ENCODE measurements at regions not wholly inside any gene's neighbourhood (a gene's known extent, or its start where the extent isn't known, plus 50 kb on each side); places are given as distances from the start of the nearest gene placed in this dataset.

- H3K4me1 Mint-ChIP-seq: no peaks in the 10 kb centered on the region
- H3K4me3 Mint-ChIP-seq: no peak overlapping the region
- POLR2A ChIA-PET: no interaction called here
- no peaks in the 10 kb centered on the region for H3K27me3 Mint-ChIP-seq
- ATAC-seq: no peak
- DNase-seq: no peak
- H3K9me3 Mint-ChIP-seq: peaks cover 0 to 19% (median 4%) of the 10 kb centered on the region in 9 donors
- H3K36me3 Mint-ChIP-seq: peaks cover 0 to 15% (median 0%) of the 10 kb centered on the region in 3 donors
- no peak overlapping the region for H3K27ac Mint-ChIP-seq
Measured at GRCh38 chr2:156006721-156007618, 325.6 kb downstream of the NR4A2 start.

- Mint-ChIP-seq H3K9me3 (peaks cover 0 to 17% (median 3%) of the 10 kb centered on the region in 9 donors), H3K4me3 (no peak overlapping the region), H3K27me3 (no peaks in the 10 kb centered on the region), H3K27ac (no peak overlapping the region), H3K4me1 (no peaks in the 10 kb centered on the region), H3K36me3 (peaks cover 0 to 14% (median 0%) of the 10 kb centered on the region in 3 donors)
- DNase-seq (no peak), ATAC-seq (no peak)
- POLR2A ChIA-PET: no interaction called here
Measured at GRCh38 chr2:156005999-156006712, 326.4 kb downstream of the NR4A2 start.

GRCh38 chr2:156005531-156005930 lies 327.0 kb downstream of the NR4A2 start:
- H3K4me3 Mint-ChIP-seq: no peak overlapping the region
- H3K4me1 Mint-ChIP-seq: no peaks in the 10 kb centered on the region
- ATAC-seq (no peak), DNase-seq (no peak)
- peaks cover 0 to 15% (median 0%) of the 10 kb centered on the region in 9 donors for H3K9me3 Mint-ChIP-seq
- H3K27ac Mint-ChIP-seq: no peak overlapping the region
- H3K36me3 Mint-ChIP-seq: peaks cover 0 to 10% (median 0%) of the 10 kb centered on the region in 3 donors
- H3K27me3 Mint-ChIP-seq: peaks cover 0 to 1% (median 0%) of the 10 kb centered on the region in 5 donors
- POLR2A ChIA-PET: no interaction called here

GRCh38 chr2:156004459-156004858 lies 328.1 kb downstream of the NR4A2 start:
- Mint-ChIP-seq H3K36me3 (peaks cover 0 to 3% (median 0%) of the 10 kb centered on the region in 3 donors), H3K4me3 (no peak overlapping the region), H3K9me3 (peaks cover 0 to 4% (median 0%) of the 10 kb centered on the region in 9 donors), H3K27ac (no peak overlapping the region), H3K4me1 (no peaks in the 10 kb centered on the region), H3K27me3 (peaks cover 0 to 1% (median 0%) of the 10 kb centered on the region in 5 donors)
- no peak for ATAC-seq
- POLR2A ChIA-PET: no interaction called here
- DNase-seq: no peak

GRCh38 chr2:156003780-156004179 lies 328.7 kb downstream of the NR4A2 start:
- peaks cover 0 to 1% (median 0%) of the 10 kb centered on the region in 5 donors for H3K27me3 Mint-ChIP-seq
- DNase-seq: no peak
- no peaks in the 10 kb centered on the region for H3K9me3 Mint-ChIP-seq
- ATAC-seq: no peak
- POLR2A ChIA-PET: no interaction called here
- H3K4me3 Mint-ChIP-seq: no peak overlapping the region
- H3K4me1 Mint-ChIP-seq: no peaks in the 10 kb centered on the region
- no peaks in the 10 kb centered on the region for H3K36me3 Mint-ChIP-seq
- no peak overlapping the region for H3K27ac Mint-ChIP-seq

GRCh38 chr2:156001851-156002250 lies 330.7 kb downstream of the NR4A2 start:
- DNase-seq (no peak), ATAC-seq (no peak)
- POLR2A ChIA-PET: no interaction called here
- H3K4me1 Mint-ChIP-seq: no peaks in the 10 kb centered on the region
- no peak overlapping the region for H3K4me3 Mint-ChIP-seq
- H3K9me3 Mint-ChIP-seq: no peaks in the 10 kb centered on the region
- peaks cover 0 to 1% (median 0%) of the 10 kb centered on the region in 5 donors for H3K27me3 Mint-ChIP-seq
- no peak overlapping the region for H3K27ac Mint-ChIP-seq
- no peaks in the 10 kb centered on the region for H3K36me3 Mint-ChIP-seq

GRCh38 chr2:155997538-155997937 lies 335.0 kb downstream of the NR4A2 start:
- POLR2A ChIA-PET: no interaction called here
- Mint-ChIP-seq H3K9me3 (peaks cover 0 to 10% (median 4%) of the 10 kb centered on the region in 9 donors), H3K36me3 (no peaks in the 10 kb centered on the region), H3K27me3 (peaks cover 0 to 5% (median 0%) of the 10 kb centered on the region in 5 donors), H3K4me3 (no peak overlapping the region), H3K27ac (no peak overlapping the region), H3K4me1 (no peaks in the 10 kb centered on the region)
- ATAC-seq (no peak), DNase-seq (no peak)

GRCh38 chr2:155994315-155994714 lies 338.2 kb downstream of the NR4A2 start:
- no peaks in the 10 kb centered on the region for H3K36me3 Mint-ChIP-seq
- no peak for ATAC-seq
- no peaks in the 10 kb centered on the region for H3K4me1 Mint-ChIP-seq
- peaks cover 0 to 10% (median 4%) of the 10 kb centered on the region in 9 donors for H3K9me3 Mint-ChIP-seq
- peaks cover 0 to 5% (median 0%) of the 10 kb centered on the region in 5 donors for H3K27me3 Mint-ChIP-seq
- no peak for DNase-seq
- H3K27ac Mint-ChIP-seq: no peak overlapping the region
- POLR2A ChIA-PET: no interaction called here
- H3K4me3 Mint-ChIP-seq: no peak overlapping the region

- ATAC-seq: no peak
- no peaks in the 10 kb centered on the region for H3K9me3 Mint-ChIP-seq
- H3K36me3 Mint-ChIP-seq: no peaks in the 10 kb centered on the region
Measured at GRCh38 chr2:155983845-155984244, 348.7 kb downstream of the NR4A2 start.

GRCh38 chr2:155982135-155982534 lies 350.4 kb downstream of the NR4A2 start:
- Mint-ChIP-seq H3K9me3 (no peaks in the 10 kb centered on the region), H3K36me3 (no peaks in the 10 kb centered on the region), H3K4me3 (no peak overlapping the region), H3K27me3 (peaks cover 0 to 4% (median 0%) of the 10 kb centered on the region in 5 donors), H3K4me1 (no peaks in the 10 kb centered on the region), H3K27ac (no peak overlapping the region)
- DNase-seq (no peak), ATAC-seq (no peak)
- POLR2A ChIA-PET: no interaction called here

More at GRCh38 chr2:155983845-155984244, 348.7 kb downstream of the NR4A2 start:
- DNase-seq: no peak
- Mint-ChIP-seq H3K27ac (no peak overlapping the region), H3K4me1 (no peaks in the 10 kb centered on the region), H3K27me3 (no peaks in the 10 kb centered on the region), H3K4me3 (no peak overlapping the region)
- POLR2A ChIA-PET: no interaction called here

GRCh38 chr2:155980941-155981560 lies 351.5 kb downstream of the NR4A2 start:
- no peaks in the 10 kb centered on the region for H3K9me3 Mint-ChIP-seq
- peaks cover 0 to 4% (median 0%) of the 10 kb centered on the region in 5 donors for H3K27me3 Mint-ChIP-seq
- no peaks in the 10 kb centered on the region for H3K36me3 Mint-ChIP-seq
- H3K4me3 Mint-ChIP-seq: no peak overlapping the region
- no peak overlapping the region for H3K27ac Mint-ChIP-seq
- POLR2A ChIA-PET: no interaction called here
- no peaks in the 10 kb centered on the region for H3K4me1 Mint-ChIP-seq
- DNase-seq (no peak), ATAC-seq (no peak)

- no peak overlapping the region for H3K27ac Mint-ChIP-seq
- no peaks in the 10 kb centered on the region for H3K4me1 Mint-ChIP-seq
- POLR2A ChIA-PET: no interaction called here
- no peaks in the 10 kb centered on the region for H3K36me3 Mint-ChIP-seq
- H3K27me3 Mint-ChIP-seq: peaks cover 0 to 4% (median 0%) of the 10 kb centered on the region in 5 donors
- H3K4me3 Mint-ChIP-seq: no peak overlapping the region
- ATAC-seq: no peak
- peaks cover 0 to 2% (median 0%) of the 10 kb centered on the region in 9 donors for H3K9me3 Mint-ChIP-seq
- no peak for DNase-seq
Measured at GRCh38 chr2:155975734-155976133, 356.8 kb downstream of the NR4A2 start.

GRCh38 chr2:155972916-155973315 lies 359.6 kb downstream of the NR4A2 start:
- H3K27ac Mint-ChIP-seq: no peak overlapping the region
- ATAC-seq: no peak

More at GRCh38 chr2:155972916-155973315, 359.6 kb downstream of the NR4A2 start:
- Mint-ChIP-seq H3K4me1 (no peaks in the 10 kb centered on the region), H3K4me3 (no peak overlapping the region), H3K27me3 (peaks cover 0 to 4% (median 0%) of the 10 kb centered on the region in 5 donors), H3K36me3 (no peaks in the 10 kb centered on the region), H3K9me3 (peaks cover 0 to 2% (median 0%) of the 10 kb centered on the region in 9 donors)
- POLR2A ChIA-PET: no interaction called here
- DNase-seq: no peak

Data from naive thymus-derived CD8-positive, alpha-beta T cell (primary cell).